GM19328 (cell line): ENCODE measurements at regions not wholly inside any gene's neighbourhood (a gene's known extent, or its start where the extent isn't known, plus 50 kb on each side); places are given as distances from the start of the nearest gene placed in this dataset.

Source experiments
- ATAC-seq: cut with Tn5 transposase; IDR thresholded peaks from one replicate; pipeline ENCODE4 v1.9.1; 2021; ENCODE audit warnings: mild to moderate bottlenecking, moderate library complexity; ENCODE audit not compliant: unreplicated experiment

DNA sequence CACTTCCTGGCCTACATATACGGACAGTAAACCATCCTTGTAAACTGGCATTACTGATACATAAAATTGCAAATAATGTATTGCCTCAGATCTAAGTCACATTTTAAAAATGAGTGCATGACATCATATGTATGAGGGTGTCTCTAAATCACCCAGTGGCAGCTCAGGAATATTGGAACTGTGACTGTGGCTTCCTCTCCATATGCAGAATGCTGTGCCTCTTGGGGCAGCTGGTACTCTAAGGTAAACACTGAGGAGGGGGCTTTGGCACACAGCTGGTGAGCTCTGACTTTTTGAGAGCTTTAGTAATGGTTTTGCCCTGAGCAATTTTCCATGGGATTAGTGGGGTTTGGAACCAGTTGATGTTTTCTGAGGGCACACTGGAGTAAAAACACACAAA lies 263.7 kb downstream of the BMP4 start:
- ATAC-seq, result no peak

DNA sequence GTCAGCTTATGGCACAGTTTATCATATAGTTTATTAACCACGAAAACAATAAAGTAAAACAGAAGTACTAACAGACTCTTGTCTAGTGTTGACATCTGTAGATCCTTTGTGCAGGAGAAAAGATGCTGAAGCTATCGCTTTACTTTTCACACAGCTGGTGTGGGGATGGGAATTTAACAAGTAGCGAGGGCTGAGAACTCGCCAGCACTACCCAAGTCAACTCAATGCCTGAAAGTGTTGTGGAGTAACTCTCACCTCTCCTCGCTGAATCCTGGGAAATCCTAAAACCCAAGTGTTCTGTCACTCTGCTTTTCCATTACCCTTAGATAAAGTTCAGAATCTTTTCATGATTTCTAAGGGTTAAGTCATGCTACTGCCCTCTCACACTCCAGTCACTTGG lies 264.2 kb downstream of the BMP4 start:
- ATAC-seq, result no peak

DNA sequence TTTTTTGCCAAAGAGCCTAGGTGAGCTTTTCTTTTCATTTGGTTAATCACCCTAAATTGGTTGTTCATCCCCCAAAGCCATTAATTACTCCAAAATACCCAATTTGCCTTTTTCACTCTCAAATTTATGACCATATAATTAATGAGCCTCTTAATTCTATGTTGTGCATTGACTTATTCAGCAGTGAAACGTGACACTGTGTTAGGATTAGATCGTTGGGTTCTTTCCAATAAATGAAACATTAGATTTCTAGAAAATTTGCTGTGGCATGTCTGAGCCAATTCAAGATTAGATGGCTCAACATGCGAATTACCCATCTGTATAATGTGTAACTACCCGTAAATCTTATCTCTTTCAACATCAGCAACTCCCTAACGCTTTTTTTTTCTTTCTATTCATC lies 273.4 kb downstream of the BMP4 start:
- ATAC-seq, result no peak

DNA sequence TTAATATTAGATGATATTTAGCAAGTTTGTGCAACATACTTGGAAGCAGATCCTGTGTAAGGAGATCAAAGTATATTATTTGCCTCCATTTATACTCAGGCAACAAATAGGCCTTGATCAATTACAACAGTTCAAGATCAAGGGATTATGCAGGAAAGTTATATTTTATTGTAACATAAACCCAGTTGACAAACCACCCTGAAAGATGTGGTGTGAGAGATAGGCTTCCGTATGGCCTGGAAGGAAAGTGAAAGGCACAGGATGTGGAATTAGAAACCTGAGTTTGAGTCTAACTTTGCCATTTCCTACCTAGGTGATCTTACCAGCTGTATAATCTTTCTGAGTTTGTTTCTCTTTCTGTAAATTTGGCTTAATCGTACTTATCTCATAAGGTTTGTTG lies 284.1 kb downstream of the BMP4 start:
- no peak for ATAC-seq

DNA sequence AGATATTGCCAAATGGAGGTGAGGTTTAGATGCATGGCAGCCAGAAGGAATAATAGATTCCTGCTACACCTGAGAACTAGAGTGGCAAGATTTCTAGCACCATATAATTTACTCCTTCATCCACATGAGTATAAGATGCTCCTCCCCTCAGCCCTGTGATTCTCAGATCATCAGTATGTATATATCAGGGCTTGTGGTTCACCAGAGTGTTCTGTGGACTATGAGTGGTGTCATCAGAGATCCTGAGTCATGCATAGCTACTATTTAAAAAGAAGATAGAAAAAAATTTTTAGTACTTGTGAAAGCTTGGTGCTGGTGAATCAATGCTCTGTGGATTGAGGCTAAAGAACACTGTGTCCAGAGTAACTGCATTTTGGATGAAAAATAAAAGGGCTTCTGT lies 285.9 kb downstream of the BMP4 start:
- ATAC-seq, result no peak

DNA sequence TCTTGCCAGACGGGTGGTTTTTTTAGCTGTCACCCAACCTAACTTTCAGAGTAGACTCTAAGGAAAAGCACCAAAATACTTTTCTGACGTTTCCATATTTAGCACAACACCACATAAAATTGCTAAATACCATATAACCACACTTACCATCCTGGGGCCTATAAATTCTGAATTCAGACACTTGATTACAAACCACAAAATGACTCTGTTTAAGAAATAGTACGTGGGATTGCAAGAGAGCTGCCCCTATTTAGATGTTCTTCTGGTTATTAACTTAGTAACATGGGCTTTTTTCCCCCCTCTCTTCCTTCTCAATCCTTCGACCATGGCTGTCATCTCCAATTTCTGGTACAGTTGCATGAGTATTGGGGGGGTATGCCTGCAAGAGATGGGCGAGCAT lies 287.7 kb downstream of the BMP4 start:
- ATAC-seq, result no peak

DNA sequence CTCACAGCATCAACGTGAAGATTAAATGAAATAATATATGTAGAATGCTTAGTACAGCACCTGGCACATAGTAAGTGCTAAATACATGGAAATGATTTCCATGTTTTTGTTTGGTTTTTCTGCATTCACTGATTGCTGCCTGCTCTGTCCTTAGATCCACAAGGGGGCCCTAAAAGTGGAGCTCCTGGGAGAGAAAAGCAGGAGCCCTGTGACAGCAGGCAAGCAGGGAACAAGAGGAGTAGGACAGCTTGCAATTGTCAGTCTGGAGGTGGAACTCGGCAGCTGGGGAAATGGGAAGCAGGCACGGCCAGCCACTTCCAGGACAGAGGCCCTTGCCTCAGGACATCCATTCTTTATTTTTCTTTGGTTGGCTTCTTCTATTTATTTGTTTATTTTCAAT lies 292.9 kb downstream of the BMP4 start:
- no peak for ATAC-seq

DNA sequence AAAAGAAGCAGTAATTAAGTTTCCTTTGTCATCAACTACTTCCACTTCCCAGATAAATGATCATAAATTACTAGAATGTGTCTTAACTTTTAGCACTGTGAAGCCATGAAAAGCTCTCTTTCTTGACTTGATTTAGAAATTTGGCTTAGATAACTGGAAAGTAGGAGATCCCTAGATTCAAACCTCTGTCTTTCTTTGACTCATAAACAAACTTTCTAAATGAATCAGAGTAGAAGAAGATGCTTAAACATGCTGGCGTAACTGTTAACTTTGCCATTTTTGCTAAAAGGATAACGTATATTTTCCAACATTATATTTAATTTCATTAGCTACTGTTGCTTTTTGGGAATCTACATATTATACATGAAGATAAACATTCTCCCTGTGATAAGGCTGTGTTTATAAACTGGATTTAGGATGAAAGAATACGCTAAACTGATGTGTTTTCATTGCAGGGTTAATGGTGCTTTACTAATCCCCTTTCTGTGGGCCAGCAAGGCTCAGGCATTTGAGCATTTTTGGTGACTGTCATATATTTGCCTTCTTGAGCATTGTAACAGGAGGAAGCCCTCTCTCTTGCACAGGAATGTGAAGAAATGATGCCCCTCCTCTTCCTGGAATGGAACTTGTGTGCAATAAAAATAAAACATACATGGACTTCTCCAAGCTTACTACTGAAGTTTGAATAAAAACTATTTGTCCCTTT lies 301.4 kb downstream of the BMP4 start:
- no peak for ATAC-seq

DNA sequence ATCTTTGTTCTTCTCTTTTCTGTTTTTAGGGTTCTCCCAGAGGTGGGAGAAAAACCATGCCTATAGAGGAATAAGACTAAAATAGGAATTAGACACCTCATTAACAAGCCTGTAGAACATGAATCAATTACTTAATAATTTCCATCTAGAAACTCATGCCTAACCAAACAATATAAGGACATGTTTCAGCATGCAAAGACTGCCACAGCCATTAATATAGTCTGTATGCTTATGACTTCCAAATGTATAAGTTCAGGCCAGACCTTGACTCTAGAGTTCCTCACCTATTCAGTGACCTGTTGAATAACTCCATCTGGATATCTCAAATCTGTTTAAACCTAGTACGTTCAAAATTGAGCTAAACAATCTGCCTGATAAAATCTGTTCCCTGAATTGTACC lies 304.6 kb downstream of the BMP4 start:
- no peak for ATAC-seq

DNA sequence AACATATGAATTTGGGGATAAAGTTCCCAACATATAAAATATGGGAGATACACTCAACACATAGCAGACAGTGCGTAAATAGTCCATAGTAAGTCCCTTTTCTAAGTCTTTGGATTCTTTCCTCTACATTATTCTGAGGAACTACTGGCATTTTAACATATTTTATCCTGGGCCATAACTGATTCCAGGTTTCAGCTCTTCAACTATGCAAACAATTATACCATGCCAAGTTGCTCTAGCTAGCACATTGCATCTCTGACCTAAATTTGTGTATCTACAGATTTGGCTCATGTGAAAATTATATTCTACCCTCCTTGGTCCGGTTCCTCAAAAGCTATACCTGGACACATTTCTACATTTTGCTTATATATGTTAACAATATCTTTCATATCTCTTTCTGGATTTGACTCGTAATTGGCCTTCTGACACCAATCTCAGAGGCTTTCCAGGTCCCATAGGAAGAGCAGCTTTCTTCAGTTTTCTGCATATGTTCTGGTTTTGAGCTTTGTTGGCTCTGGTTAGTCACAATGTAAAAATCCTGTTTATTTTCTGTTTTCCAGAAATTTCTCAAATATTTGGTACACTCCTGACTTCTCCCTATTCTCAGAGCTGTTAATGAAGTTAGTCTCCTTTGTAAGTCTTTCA lies 305.4 kb downstream of the BMP4 start:
- ATAC-seq, result no peak

DNA sequence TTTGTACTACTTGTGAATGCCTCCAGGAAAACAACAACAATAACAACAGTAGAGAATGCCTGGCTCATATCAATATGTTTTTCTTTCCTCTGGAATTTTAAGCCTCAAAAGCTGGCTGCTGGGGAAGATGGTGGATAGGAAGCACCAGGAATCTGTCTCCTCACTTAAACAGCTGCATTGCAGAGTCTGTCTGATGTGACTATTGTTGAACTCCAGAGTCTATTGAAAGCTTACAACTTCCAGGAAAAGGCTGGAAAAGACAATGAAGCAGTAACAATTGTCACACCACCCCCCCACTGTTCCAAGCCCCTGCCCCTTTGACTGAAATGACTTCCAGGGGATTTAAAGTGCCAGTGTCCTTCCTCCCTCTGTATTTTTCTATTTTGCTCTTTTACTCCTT lies 309.7 kb downstream of the BMP4 start:
- no peak for ATAC-seq

DNA sequence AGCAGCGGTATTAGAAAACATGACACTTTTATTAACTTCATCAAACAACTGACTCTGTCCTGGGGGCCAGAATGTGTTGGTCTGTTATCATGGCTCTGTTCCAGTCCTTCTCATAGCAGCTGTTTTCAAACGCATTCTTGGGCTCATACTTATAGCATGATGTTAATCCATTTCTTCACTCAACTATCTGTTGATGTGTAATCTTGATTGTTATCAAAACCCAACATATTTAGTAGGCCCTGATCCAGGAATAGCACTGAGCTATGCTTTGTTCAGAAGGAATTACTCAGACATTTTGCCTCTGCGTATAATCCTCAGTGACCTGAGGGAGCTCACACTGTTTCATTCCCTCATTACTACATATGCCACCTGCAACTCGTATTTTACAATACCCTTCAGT lies 315.9 kb downstream of the BMP4 start:
- ATAC-seq, result no peak

DNA sequence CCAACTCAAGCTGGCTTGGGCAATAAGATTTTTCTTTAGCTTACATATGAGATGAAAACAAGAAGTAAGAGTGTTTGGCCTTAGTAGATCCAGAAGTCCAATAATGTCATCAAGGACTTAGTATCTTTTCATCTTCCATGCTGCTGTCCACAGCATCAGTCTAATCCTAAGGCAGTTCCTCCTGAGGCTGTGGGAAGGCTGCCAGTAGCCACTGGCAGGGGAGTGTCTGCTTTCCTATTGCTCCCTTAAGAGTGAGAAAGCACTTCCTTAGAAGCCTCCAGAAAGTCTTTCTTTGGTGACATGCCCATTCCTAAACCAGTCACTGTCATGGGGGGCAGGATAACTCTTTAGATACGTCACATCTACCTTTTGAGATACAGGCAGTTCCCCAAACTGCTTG lies 317.7 kb downstream of the BMP4 start:
- ATAC-seq, result no peak

DNA sequence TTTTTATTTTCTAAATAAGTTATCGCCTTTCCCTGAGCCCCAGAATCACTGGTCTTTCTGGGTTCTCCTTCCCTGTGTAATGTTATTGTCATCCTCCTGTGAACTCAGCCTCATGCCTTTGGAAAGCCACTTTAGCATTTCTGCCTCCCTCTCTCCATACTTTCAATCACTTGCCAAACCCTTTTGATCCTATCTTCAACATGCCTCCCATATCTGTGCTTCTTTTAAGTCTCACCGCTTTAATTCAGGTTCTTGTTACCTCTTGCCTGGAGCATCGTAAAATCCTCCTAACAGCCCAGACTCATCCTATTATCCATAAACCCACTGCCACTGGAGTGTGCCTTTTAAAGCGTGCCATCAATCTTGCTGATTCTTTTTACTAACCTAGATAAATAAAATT lies 321.8 kb downstream of the BMP4 start:
- no peak for ATAC-seq

DNA sequence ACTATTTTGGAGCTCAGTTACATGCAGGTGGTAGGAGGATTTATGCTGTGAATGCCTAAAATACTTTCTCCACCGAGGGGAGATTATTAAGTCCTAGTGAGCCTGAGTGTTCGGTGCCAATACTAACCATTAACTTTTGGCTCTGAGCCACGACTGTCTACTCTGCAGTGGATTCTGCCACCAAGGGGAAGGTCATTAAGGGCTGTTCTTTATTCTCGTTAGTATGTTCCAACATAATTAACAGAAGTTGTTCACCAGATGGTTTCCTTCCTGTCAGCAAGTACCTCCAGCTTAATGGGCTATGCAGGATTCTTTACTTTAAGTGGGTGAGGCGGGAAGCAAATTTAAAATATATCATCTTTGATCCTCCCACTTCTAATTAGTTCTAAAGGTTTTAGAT lies 326.3 kb downstream of the BMP4 start:
- no peak for ATAC-seq

DNA sequence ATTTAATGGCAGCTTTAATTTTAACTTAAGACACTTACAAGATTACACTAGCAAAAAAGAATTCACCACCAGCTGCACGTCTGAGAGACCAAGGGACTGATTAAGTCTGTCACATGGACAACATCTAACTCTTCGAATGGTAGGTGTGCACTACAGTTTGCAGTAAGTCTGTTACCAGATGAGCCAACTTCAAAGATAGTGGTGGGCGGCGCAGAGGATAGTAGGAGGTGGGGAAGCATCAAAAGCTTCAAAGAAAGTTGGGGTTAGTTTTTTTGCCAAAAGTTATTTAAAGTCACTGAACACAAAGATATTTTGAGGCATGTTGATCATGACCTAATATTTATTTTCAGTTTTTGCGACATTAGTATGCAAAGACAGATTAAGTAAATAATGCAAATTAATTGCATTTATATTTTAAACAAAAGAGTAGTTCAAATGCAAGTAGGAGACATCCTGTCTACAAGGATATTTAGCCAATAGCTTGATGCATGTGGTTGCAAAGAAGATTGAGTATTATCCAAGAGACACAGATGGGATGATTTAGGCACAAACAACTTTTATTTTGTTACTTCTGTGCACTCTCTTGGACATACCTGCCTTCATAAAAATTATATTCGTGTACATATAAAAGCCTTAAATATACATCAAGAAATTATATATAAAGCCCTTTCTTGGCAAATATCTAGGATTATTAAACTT lies 327.7 kb downstream of the BMP4 start:
- ATAC-seq, result no peak

DNA sequence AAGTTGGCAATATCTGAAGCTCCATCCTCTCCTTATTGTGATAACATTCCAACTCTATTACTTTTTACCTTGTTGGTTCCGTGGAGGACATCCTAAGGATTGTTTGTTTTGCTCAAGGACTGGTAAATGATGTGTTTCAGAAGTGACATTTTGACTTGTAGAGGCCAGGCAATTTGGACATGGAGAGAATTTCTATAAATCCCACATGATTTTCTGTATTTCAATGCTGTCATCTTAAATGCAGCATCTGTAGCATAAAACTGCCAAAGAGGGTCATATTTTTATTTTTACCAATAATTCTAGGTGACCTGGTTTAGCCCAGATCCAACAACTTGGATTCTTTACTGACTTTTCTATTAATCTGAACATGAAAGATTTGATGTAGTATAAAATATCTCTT lies 328.4 kb downstream of the BMP4 start:
- no peak for ATAC-seq

DNA sequence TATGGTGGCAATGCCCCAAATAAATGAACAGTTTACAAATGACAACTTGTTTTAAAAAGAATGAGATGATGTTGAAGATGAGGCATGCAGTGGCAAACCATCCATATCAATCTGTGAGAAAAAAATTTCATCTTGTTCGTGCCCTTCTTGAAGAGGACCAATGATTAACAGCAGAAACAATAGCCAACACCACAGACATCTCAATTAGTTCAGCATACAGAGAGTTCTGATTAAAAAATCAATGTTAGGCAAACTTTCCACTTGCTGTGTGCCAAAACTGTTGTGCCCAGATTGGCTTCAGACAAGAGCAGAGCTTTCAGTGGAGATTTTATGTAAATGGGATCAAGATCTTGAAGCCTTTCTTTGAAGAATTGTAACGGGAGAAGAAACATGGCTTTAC lies 329.9 kb downstream of the BMP4 start:
- ATAC-seq, result no peak

DNA sequence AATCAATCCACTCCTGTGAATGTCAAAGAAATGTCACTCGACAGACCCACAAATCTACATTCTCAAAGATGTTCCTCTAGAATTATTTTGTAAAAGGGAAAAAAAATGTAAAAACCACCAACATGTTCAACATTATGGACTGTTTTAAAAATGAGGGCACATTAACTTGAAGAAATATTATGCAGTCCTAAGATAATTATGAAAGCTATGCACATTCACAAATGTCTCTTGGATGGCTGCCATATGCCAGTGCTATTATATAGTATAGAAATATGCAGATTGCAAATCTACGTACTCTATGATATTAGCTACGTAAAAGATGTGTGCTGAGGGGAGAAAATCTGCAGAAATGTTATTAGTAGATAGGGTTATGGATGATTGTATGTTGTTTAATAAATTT lies 334.2 kb downstream of the BMP4 start:
- ATAC-seq, result no peak

DNA sequence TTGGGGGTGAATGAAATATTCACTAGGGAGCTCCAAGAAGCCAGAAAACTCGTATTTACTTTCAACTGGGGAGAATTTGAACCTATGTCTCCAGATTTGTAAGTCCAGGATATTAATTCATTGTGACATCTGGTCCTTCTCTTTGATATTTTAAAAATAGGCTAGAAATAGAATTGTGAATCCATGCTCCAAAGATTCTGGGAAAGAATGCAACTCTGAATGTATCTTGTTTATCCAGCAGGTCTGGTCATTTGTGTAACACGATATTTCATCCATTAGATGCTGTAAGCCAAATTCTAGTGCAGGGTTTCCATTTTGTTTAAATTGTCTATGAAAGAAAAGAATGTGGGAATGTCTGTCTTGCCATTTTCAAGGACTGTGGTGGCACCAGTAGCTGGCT lies 334.7 kb downstream of the BMP4 start:
- no peak for ATAC-seq

DNA sequence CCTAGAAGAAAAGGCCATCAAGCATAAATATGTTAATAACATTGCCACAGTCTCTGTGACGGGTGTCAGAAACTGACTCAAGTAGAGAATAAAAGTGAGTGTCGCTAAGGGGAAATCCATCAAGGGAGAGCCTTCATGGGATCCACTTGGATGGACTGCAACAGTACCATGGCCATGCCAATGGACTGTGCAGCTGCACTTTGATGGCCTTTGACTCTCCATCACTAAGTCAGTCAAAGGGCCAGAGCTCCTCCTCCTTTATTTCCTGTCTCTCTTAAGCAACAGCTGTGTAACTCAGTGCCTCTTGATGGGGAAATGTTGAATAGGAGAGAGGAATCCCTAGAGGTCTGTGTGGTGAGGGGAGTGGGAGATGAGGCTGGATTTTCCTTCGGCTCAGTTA lies 335.2 kb downstream of the BMP4 start:
- ATAC-seq, result no peak

DNA sequence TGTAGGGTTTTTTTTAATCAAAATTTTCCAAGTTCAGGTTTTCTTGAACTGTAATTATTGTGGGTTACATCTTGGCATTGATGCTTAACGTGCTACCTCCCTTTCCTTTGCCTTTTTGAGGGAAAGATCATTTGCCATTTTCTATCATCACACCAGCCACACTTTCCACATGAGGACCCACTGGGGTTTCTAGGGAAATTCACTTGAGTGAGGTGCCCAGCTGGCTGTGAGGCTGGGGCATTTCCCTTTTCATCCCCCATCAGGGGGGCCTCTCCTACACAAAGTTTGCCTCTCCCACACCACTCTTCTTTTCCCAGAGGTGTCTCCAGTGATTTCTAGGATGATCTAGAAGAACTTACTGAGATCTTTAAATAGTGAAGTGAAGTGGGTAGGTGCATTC lies 335.7 kb downstream of the BMP4 start:
- no peak for ATAC-seq
